ENCODE measurements at regions not wholly inside any gene's neighbourhood (a gene's known extent, or its start where the extent isn't known, plus 50 kb on each side); places are given as distances from the start of the nearest gene placed in this dataset.

GRCh38 chr3:74351213-74351612 lies 263.2 kb downstream of the CNTN3 start:
- no peak for DNase-seq (ENCODE audit: low read depth, low spot score)

DNA sequence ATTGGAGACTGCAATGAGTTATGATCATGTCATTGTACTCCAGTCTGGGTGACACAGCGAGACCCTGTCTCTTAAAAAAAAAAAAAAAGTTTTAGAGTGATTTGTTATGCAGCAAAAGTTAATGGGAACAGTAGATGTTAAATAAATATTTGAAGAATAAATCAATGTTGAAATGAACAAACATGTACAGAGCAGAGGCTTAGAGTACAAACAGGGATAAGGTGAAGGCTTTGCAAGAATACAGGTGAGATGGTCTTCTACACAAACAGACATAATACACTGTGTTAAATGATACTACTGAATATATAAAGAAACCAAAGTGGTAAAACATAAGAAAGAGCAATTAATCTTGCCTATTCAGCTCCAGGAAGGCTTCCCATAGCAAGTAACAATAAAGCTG lies 265.4 kb downstream of the CNTN3 start:
- DNase-seq (ENCODE audit: low read depth, low spot score), result no peak

- no peak for DNase-seq (ENCODE audit: low read depth, low spot score)
These were observed 266.7 kb downstream of the CNTN3 start for GRCh38 chr3:74347563-74348268.

GRCh38 chr3:74346896-74347295 lies 267.6 kb downstream of the CNTN3 start:
- no peak for DNase-seq (ENCODE audit: low read depth, low spot score)

DNA sequence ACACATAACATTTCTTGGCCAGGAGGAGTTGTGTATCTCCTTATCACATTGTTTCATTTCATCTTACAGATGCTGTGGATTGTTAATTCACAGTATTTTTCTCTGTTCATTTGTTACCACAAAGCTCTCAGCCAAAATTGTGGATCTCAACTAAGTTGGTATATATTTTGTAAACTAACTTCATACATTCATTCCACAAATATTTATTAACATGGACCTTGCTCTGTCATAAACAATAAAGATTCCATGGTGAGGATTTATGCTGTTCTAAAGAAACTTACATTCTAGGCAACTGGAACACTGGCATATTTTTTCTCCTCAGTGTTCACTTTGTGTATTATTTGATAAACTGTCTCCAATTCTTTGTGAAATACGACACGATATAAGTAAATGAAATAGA lies 268.8 kb downstream of the CNTN3 start:
- DNase-seq (ENCODE audit: low read depth, low spot score), result no peak

GRCh38 chr3:74344865-74345440 lies 269.5 kb downstream of the CNTN3 start:
- DNase-seq (ENCODE audit: low read depth, low spot score), result no peak

DNA sequence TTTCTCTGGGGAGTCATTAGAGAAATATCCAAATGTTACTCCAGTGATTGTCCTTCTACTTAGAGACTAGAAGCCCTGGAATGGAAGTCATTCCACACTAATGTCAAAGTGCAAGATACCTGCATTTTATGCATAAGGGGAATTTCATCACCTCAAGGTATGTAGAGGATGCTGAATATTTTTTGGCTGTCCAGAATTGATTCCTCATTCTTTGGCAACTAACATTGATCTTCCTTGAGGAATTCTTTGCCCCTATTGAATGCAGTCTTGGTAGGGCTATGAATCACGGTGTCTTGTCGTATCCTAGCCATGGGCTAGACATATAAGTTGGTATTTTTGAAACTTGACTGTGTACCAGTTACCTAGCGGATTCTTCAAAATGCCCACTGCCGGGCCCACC lies 271.1 kb downstream of the CNTN3 start:
- DNase-seq (ENCODE audit: low read depth, low spot score), result no peak

DNA sequence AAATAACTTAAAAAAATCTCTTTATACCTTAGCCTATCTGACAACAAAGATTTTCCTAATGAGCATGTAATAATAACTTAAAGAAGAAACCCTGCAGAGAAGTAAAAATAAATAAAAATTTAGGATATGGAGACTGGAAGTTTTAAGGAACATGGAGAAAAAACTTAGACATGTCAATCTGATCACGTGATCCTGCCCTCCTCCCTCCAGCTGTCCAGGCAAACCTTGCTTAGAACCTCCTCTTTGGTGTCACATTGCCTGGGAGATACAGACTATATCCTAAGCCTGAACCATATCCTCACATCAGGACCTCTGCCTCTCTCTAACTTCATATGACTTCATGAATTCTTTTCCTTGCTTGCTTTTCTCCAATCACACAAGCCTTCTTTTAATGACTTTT lies 275.5 kb downstream of the CNTN3 start:
- DNase-seq (ENCODE audit: low read depth, low spot score), result no peak

GRCh38 chr3:74332165-74332564 lies 282.3 kb downstream of the CNTN3 start:
- no peak for DNase-seq (ENCODE audit: low read depth, low spot score)

DNA sequence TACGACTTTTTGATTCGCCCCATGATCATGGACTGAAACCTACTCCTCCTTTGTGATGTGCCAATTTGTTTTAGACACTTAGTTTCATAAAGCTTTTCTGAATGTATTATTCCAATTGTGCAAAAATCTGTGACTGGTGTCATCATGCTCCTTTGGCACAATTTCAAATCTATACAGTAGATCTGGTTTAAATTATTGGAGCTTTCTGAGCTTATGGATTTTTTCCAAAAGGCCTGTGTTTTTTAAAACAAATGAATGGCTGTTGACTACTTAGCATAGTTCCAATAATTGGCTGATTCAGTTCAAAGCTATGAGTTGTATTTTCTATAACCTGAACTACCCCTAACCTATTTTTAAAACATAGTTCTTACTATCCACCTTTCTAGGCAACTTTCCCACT lies 282.7 kb downstream of the CNTN3 start:
- DNase-seq (ENCODE audit: low read depth, low spot score), result no peak

- no peak for DNase-seq (ENCODE audit: low read depth, low spot score)
These were observed 285.4 kb downstream of the CNTN3 start for GRCh38 chr3:74329096-74329495.

GRCh38 chr3:74328435-74328834 lies 286.0 kb downstream of the CNTN3 start:
- no peak for DNase-seq (ENCODE audit: low read depth, low spot score)

DNA sequence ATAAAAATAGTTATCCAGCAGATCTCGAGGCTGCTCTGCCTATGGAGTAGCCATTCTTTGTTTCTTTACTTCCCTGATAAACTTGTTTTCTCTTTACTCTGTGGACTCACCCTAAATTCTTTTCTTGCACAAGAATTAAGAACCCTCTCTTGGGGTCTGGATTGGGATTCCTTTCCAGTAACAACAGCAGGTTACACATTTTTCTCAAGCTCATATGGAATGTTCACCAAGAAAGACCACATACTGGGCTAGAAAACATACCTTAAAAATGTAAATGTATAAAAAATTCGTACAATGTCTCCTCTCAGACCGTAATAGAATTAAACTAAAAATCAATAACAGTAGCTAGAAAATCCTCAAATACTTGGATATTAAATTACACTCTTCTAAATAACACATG lies 299.2 kb downstream of the CNTN3 start:
- DNase-seq (ENCODE audit: low read depth, low spot score), result no peak

- DNase-seq (ENCODE audit: low read depth, low spot score), result no peak
These were observed 299.8 kb downstream of the CNTN3 start for GRCh38 chr3:74314696-74315095.

DNA sequence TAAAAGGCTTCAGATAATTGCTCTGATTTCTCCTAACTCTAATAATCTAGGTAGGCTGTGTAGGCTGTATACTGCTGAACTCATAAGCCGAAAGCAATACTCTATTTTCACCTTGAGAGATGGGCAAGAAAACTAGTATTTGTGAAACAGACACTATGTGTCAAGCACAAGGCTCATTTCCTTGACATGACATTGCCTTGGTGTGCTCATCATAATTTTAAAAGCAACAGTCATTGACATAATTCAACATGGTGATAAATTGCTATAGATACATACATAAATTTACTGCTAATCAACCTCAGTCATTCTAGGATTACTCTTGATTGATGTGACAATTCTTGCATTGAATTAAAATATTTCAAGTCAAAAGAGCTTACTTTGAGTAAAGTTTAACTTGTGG lies 304.7 kb downstream of the CNTN3 start:
- DNase-seq (ENCODE audit: low read depth, low spot score), result no peak

DNA sequence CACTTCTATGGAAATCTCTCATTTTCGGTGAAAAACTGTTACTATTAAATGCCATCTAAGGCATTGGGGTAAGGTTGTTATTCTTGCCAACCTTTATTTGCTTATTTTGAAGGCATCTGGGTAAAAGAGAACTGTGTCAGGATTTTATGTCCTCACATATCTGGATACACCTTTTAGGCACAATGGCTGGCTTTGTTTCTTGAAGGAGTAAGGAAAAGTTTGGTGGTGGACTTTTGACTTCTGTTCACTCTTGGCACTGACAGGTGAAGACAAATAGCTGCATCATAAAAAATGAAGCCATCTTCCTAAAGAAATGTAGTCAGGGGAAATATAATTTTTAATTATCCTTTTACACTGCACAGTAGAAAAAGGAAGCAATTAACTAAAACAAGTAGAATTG lies 310.0 kb downstream of the CNTN3 start:
- DNase-seq (ENCODE audit: low read depth, low spot score), result no peak

DNA sequence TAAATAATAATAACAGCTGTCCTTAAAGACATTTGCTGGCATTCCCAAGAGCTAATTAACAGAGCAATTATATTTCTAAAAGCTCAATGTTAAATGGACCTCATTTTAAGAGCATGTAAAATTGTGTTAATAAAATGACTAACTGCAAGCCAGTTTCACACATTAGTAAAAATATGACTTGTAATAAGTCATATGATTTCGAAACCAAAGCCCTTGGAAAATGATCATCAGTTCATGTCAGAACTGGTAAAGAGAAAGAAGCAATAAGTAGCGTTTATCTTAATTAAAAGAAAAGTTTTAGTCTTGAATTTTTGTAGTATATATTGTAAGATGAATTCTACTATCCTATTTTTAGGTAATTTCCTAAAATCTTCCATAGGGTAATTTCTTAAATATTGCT lies 310.7 kb downstream of the CNTN3 start:
- DNase-seq (ENCODE audit: low read depth, low spot score), result no peak

DNA sequence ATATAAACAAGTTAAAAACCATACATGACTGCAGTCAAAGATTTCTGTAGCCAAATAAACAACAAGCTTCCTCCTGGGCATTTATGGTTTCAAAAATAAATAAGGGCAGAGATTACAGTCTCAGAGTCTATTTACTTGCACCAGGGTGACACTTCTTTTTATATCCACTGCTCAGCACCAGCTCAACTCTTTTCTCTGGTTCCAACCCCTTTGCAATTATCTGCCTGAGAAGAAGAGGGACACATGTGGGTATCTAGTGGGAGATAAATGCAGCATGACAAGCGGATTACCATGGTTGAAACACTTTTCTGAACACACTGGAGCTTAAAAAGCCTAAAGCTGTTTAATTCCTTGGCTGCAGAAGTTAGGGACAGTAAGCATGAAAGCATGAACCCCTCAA lies 311.5 kb downstream of the CNTN3 start:
- no peak for DNase-seq (ENCODE audit: low read depth, low spot score)

- DNase-seq (ENCODE audit: low read depth, low spot score), result no peak
These were observed 312.2 kb downstream of the CNTN3 start for GRCh38 chr3:74302281-74302680.

GRCh38 chr3:74301056-74301455 lies 313.4 kb downstream of the CNTN3 start:
- DNase-seq (ENCODE audit: low read depth, low spot score), result no peak

- no peak for DNase-seq (ENCODE audit: low read depth, low spot score)
These were observed 319.0 kb downstream of the CNTN3 start for GRCh38 chr3:74295479-74295878.

DNA sequence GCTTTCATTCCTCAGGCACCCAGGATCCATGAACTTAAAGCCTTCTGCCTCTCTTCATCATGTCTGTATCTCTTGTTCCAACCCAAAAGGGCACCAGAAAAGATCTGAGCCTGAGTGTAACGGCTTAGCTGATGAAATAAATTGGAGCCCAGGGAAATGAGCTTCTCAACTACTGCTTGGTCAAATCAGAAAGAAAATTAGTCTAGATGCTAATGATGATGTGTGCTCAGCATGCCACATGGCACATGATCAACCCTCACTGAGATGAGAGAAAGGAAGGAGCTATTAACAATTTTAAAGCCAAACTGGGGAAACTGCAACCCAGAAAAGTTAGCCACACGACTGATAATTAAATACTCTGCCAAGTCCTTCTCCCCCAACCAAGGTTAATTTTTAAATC lies 325.7 kb downstream of the CNTN3 start:
- no peak for DNase-seq (ENCODE audit: low read depth, low spot score)

DNA sequence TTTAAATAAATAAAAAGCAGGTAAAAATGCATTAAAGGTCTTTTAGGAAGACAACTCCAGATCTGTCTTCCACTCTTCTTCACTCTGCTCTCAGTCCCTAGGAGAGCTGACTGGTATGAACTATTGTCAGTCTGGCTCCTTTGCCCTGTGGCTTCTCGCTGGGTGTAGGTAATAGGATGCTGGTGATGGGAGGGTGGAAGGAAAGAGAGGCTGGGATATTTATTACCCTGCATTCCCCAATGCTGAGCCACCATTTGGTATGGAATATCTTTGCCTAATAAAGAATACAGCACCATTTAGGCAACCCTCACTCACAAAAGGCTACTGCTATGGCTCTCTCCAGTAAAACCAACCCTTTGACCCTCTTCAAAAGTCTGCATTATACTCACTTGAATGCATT lies 326.9 kb downstream of the CNTN3 start:
- no peak for DNase-seq (ENCODE audit: low read depth, low spot score)

DNA sequence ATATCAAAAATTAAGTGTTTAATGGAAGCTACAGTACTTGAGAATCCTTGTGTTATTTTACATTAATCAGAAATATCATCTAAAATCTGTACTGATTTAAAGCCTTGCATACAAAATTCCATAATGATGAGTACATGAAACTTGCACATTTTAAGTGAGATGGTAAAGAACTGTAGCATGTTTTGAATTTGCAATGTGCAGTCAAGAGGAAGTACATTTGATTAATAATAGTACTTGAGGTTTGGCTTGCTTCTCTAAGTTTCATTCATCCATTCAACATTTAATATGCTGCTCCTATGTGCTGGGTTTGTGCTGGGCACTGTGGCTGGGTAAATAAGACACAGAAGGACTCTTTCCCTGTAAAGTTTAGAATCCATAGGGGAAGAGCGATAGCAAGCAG lies 332.3 kb downstream of the CNTN3 start:
- no peak for DNase-seq (ENCODE audit: low read depth, low spot score)
